ENCODE measurements at regions not wholly inside any gene's neighbourhood (a gene's known extent, or its start where the extent isn't known, plus 50 kb on each side); places are given as distances from the start of the nearest gene placed in this dataset.

- no peak for TF ChIP-seq POLR2AphosphoS5 (IDR thresholded peaks at IDR 0.05; ENCODE audit: low read depth, low read length)
- no peak for TF ChIP-seq AFF4 (CRISPR knock-in tag; IDR thresholded peaks at IDR 0.05)
- no peak for TF ChIP-seq ZNF280B (CRISPR knock-in tag; IDR thresholded peaks at IDR 0.05; ENCODE audit: borderline replicate concordance)
- no peak for TF ChIP-seq CTCF (CRISPR knock-in tag; IDR thresholded peaks at IDR 0.05)
- TF ChIP-seq ZBTB7A (CRISPR knock-in tag; IDR thresholded peaks at IDR 0.05): no peak
- no peak for TF ChIP-seq ETS1 (CRISPR knock-in tag; IDR thresholded peaks at IDR 0.05)
- TF ChIP-seq ELF4 (CRISPR knock-in tag; IDR thresholded peaks at IDR 0.05; ENCODE audit: borderline replicate concordance): no peak
- no peak for TF ChIP-seq THAP7 (CRISPR knock-in tag; IDR thresholded peaks at IDR 0.05)
- no peak for TF ChIP-seq E2F1 (CRISPR knock-in tag; IDR thresholded peaks at IDR 0.05)
- no peak for TF ChIP-seq FOSL2 (CRISPR knock-in tag; IDR thresholded peaks at IDR 0.05)
Observed at GRCh38 chr1:67956116-67956515, 94.3 kb downstream of the DIRAS3 start.
